GM12891 (cell line): ENCODE measurements at regions not wholly inside any gene's neighbourhood (a gene's known extent, or its start where the extent isn't known, plus 50 kb on each side); places are given as distances from the start of the nearest gene placed in this dataset.

Experiments
- DNase-seq: peaks from one replicate; pipeline ENCODE4 v3.0.0; 2011; ENCODE audit warnings: low spot score; ENCODE audit not compliant: insufficient read length
- FAIRE-seq: peaks from 2 replicates; lab custom pipeline; 2011; peaks lifted over from hg19 to GRCh38; lab: Jason Lieb, UNC
- PAX5 ChIP-seq: IDR thresholded peaks from 2 replicates; pipeline ENCODE4 v1.6.1; 2011; ENCODE audit warnings: low read length, moderate library complexity, mild to moderate bottlenecking; ENCODE audit not compliant: insufficient read depth, severe bottlenecking
- POLR2A ChIP-seq: IDR thresholded peaks from 2 replicates; pipeline ENCODE4 v1.6.1; 2011; ENCODE audit warnings: low read depth, low read length, control low read depth
- POLR2AphosphoS5 ChIP-seq: IDR thresholded peaks from 2 replicates; pipeline ENCODE4 v1.6.1; 2011; ENCODE audit warnings: low read depth, low read length, control low read depth
- POU2F2 ChIP-seq: IDR thresholded peaks from 2 replicates; pipeline ENCODE4 v1.6.1; 2011; ENCODE audit warnings: low read depth, mild to moderate bottlenecking, control low read depth, low read length, moderate library complexity
- SPI1 ChIP-seq: IDR thresholded peaks from 2 replicates; pipeline ENCODE4 v1.6.1; 2011; ENCODE audit warnings: low read depth, low read length, control low read depth
- TAF1 ChIP-seq: IDR thresholded peaks from 2 replicates; pipeline ENCODE4 v1.6.1; 2011; ENCODE audit warnings: low read depth, low read length, control low read depth

DNA sequence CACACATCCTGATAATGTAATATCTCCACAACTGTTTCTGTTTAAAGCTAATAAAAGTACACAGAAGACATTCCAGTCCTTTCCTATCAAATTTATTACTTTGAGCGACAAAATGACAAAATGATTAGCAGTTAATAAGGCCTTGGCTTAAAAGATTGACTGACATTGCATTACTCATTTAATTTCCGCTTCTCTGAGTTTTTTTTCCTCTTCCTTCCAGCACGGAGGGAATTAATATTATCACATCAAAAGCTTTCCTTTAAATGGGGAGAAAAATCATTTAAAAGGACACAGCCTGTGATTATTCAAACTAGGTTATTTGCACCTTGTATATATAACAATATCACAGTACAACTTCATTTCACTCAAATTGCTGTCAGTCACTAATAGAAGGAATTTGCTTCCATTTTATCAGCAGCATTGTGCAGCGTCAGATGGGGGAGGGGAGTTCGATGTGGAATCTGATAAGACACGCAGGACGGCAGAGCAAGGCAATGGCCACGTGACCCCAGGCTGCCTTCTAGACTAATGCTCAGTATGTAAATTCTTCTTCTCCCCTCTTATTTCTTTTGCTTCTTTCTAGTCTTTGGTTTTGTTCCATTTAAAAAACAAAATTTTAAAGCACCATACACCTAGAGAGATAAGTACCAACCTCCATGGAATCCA, 400.5 kb downstream of the IRX1 start:
- DNase-seq (no peak), FAIRE-seq (no peak)
- TF ChIP-seq PAX5 (no peak), TAF1 (no peak), POU2F2 (no peak), POLR2A (no peak), SPI1 (no peak), POLR2AphosphoS5 (no peak)

DNA sequence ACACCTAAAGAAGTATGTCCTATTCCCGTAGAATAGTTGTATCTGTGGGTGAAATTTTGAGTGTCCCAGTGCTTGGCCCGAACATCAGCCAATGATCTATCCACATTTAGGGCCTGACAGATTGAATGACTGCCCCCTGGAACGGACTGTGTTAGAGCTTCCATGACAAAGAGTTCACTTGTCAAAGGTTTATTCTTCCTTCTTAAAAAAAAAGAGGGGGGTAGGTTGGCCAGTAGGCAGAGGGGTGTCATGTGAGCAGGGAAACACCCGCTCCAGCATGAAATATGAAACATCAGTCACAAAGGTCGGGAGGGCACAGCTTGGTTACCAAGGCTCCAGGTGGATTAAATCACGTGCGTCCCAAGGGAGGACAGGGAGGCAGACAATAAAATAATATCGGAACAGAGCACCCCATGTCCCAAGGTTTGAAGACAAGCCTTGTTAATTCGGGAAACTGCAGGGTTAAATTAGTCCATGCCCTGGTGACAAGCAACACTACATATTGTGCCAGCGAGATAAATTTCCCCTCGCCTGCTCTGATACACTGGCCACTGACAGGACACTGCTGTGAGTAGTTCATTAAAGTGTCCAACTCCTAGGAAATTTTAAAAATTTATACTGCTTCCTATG, 401.2 kb downstream of the IRX1 start:
- FAIRE-seq: no peak
- TF ChIP-seq POLR2AphosphoS5: no peak
- TF ChIP-seq SPI1: no peak
- TF ChIP-seq POLR2A: no peak
- TF ChIP-seq TAF1: no peak
- no peak for TF ChIP-seq PAX5
- no peak for TF ChIP-seq POU2F2
- no peak for DNase-seq

GRCh38 chr5:3997670-3998069, 402.0 kb downstream of the IRX1 start:
- FAIRE-seq (no peak), DNase-seq (no peak)
- TF ChIP-seq SPI1: no peak

GRCh38 chr5:3999929-4000328, 404.3 kb downstream of the IRX1 start:
- FAIRE-seq (no peak), DNase-seq (no peak)
- no peak for TF ChIP-seq POLR2AphosphoS5
- no peak for TF ChIP-seq PAX5
- no peak for TF ChIP-seq POU2F2
- TF ChIP-seq SPI1: no peak
- TF ChIP-seq POLR2A: no peak
- no peak for TF ChIP-seq TAF1

- DNase-seq (no peak), FAIRE-seq (no peak)
- TF ChIP-seq POU2F2 (no peak), TAF1 (no peak), POLR2A (no peak)
These were observed 405.4 kb downstream of the IRX1 start for GRCh38 chr5:4001004-4001403.

GRCh38 chr5:4001758-4002533, 406.3 kb downstream of the IRX1 start:
- DNase-seq (no peak), FAIRE-seq (no peak)
- TF ChIP-seq POLR2A (no peak), POLR2AphosphoS5 (no peak), PAX5 (no peak)

DNA sequence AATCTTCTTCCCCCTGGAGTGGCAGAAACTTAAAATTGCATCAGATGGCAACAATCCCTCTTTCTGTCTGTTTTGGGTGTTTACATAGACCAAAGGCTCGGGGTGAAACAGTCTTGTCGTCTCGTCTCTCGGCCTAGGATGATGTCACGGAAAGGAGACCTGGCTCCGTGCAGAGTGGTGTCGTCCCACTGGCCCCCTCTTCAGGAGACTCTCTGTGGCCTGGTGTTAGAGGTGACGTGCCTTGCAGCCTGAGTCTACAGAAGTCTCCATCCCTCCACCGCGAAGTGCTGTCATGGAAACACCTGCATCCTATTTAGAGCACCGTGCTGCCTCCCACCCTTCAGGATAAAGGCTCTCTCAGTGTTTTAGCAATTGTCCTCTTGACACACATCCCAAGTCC, 409.7 kb downstream of the IRX1 start:
- DNase-seq (no peak), FAIRE-seq (no peak)
- TF ChIP-seq TAF1 (no peak), POLR2A (no peak), PAX5 (no peak), POU2F2 (no peak), POLR2AphosphoS5 (no peak), SPI1 (no peak)

DNA sequence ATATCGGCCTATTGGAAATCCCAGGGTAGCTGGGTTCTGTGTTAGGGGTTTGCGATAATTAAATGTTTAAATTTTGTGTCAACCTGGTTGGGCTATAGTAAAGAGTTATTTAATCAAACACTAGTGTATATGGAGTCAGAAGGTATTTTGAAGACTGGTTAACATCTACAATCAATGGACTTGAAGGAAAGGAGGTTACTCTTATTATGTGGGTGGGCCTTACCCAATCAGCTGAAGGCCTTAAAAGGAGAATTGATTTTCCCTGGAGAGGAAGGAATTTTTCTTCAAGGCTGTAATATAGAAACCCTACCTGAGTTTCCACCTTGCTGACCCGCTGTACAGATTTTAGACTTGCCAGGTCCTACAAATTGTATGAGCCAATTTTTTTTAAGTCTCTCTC, 411.4 kb downstream of the IRX1 start:
- FAIRE-seq (no peak), DNase-seq (no peak)
- TF ChIP-seq POU2F2 (no peak), POLR2A (no peak), TAF1 (no peak), POLR2AphosphoS5 (no peak), PAX5 (no peak), SPI1 (no peak)

GRCh38 chr5:4011943-4012342, 416.3 kb downstream of the IRX1 start:
- no peak for FAIRE-seq
- TF ChIP-seq POLR2A (no peak), PAX5 (no peak), SPI1 (no peak), TAF1 (no peak)
- no peak for DNase-seq
